GM21825 (cell line): ENCODE measurements at regions not wholly inside any gene's neighbourhood (a gene's known extent, or its start where the extent isn't known, plus 50 kb on each side); places are given as distances from the start of the nearest gene placed in this dataset.

Experiments used
- ATAC-seq: cut with Tn5 transposase; IDR thresholded peaks from one replicate; pipeline ENCODE4 v1.9.1; 2021; ENCODE audit warnings: mild to moderate bottlenecking, moderate library complexity; ENCODE audit not compliant: unreplicated experiment

- ATAC-seq = no peak
These were observed 486.4 kb downstream of the FBXO15 start for GRCh38 chr18:73660931-73661856.

GRCh38 chr18:73656691-73657090, 490.9 kb downstream of the FBXO15 start:
- ATAC-seq = no peak

GRCh38 chr18:73653827-73654226, 493.8 kb downstream of the FBXO15 start:
- no peak for ATAC-seq

GRCh38 chr18:73653251-73653650, 494.4 kb downstream of the FBXO15 start:
- ATAC-seq = no peak

GRCh38 chr18:73647391-73647790, 500.2 kb downstream of the FBXO15 start:
- no peak for ATAC-seq

- ATAC-seq = no peak
These were observed 500.9 kb downstream of the FBXO15 start for GRCh38 chr18:73646772-73647171.

GRCh38 chr18:73646196-73646595, 501.4 kb downstream of the FBXO15 start:
- no peak for ATAC-seq

GRCh38 chr18:73645160-73645715, 502.4 kb downstream of the FBXO15 start:
- ATAC-seq = no peak

- no peak for ATAC-seq
These were observed 507.8 kb downstream of the FBXO15 start for GRCh38 chr18:73639788-73640187.

GRCh38 chr18:73638709-73639108, 508.9 kb downstream of the FBXO15 start:
- no peak for ATAC-seq

GRCh38 chr18:73636355-73636754, 511.3 kb downstream of the FBXO15 start:
- ATAC-seq = no peak

GRCh38 chr18:73626859-73627258, 520.8 kb downstream of the FBXO15 start:
- ATAC-seq = no peak

GRCh38 chr18:73626221-73626620, 521.4 kb downstream of the FBXO15 start:
- no peak for ATAC-seq

GRCh38 chr18:73621091-73621490, 526.5 kb downstream of the FBXO15 start:
- no peak for ATAC-seq

- ATAC-seq = no peak
These were observed 529.7 kb downstream of the FBXO15 start for GRCh38 chr18:73617981-73618380.

GRCh38 chr18:73615506-73615905, 532.1 kb downstream of the FBXO15 start:
- no peak for ATAC-seq

- ATAC-seq = no peak
These were observed 532.8 kb downstream of the FBXO15 start for GRCh38 chr18:73614812-73615211.

GRCh38 chr18:73613706-73614340, 533.8 kb downstream of the FBXO15 start:
- ATAC-seq = no peak

- no peak for ATAC-seq
These were observed 549.6 kb downstream of the FBXO15 start for GRCh38 chr18:73597832-73598615.

GRCh38 chr18:73594749-73595148, 552.9 kb downstream of the FBXO15 start:
- no peak for ATAC-seq

- ATAC-seq = no peak
These were observed 554.4 kb downstream of the FBXO15 start for GRCh38 chr18:73593207-73593606.
